GM12878 (cell line): ENCODE measurements at regions not wholly inside any gene's neighbourhood (a gene's known extent, or its start where the extent isn't known, plus 50 kb on each side); places are given as distances from the start of the nearest gene placed in this dataset.

Experiments used
- JUND ChIP-seq: IDR thresholded peaks from 2 replicates; pipeline ENCODE4 v1.6.1; 2012; ENCODE audit warnings: low read depth, mild to moderate bottlenecking, low read length, improper control_type of control experiment, moderate library complexity
- SIN3A ChIP-seq: IDR thresholded peaks from 2 replicates; pipeline ENCODE4 v1.6.1; 2012; ENCODE audit warnings: low read depth, low read length, improper control_type of control experiment

DNA sequence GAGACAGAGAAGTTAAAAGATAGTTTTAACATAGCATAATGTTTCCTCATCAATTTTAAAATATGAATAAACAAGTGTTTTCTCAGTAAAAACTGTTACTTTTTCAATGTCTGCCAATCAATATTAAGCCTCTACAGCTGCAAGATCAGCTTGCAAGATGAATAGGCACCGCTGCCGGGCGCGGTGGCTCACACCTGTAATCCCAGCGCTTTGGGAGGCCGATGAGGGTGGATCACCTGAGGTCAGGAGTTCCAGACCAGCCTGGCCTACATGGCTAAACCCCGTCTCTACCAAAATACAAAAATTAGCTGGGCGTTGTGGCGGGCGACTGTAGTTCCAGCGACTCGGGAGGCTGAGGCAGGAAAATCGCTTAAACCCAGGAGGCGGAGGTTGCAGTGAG is 54.8 kb upstream of the SH3GLB1 start:
- TF ChIP-seq SIN3A (no peak), JUND (no peak)
